Neural cell (in vitro differentiated cells): ENCODE measurements at regions not wholly inside any gene's neighbourhood (a gene's known extent, or its start where the extent isn't known, plus 50 kb on each side); places are given as distances from the start of the nearest gene placed in this dataset.
"Not testable (repeated sequence)": the region's sequence is repeated elsewhere in the genome, so short reads cannot be mapped to it uniquely, and the experiment has no call there.

Source experiments
- EZH2 ChIP-seq: fragments of 200-600, 300-800 bp; shearing (Covaris generic), sonication (generic); IDR thresholded peaks from 2 replicates; pipeline ENCODE4 v1.6.1; 2014; ENCODE audit warnings: antibody characterized with exemption, low read length, borderline replicate concordance, mild to moderate bottlenecking; ENCODE audit not compliant: insufficient read depth, poor library complexity, severe bottlenecking
- MXI1 ChIP-seq: fragments of 450-650 bp; conservative IDR thresholded peaks from 2 replicates; pipeline ENCODE4 v1.6.1; 2014; ENCODE audit warnings: antibody characterized with exemption, mild to moderate bottlenecking; ENCODE audit not compliant: poor library complexity, severe bottlenecking
- POLR2AphosphoS5 ChIP-seq: IDR thresholded peaks from 2 replicates; pipeline ENCODE4 v1.6.1; 2012
- SMC3 ChIP-seq: fragments of 450-650 bp; conservative IDR thresholded peaks from 2 replicates; pipeline ENCODE4 v1.6.1; 2014; ENCODE audit warnings: antibody characterized with exemption, mild to moderate bottlenecking, moderate library complexity; ENCODE audit not compliant: poor library complexity
- TF ChIP-seq, protein P1 (sequence below): fragments of 450-650 bp; IDR thresholded peaks from 2 replicates; pipeline ENCODE4 v1.5.1; 2014; ENCODE audit warnings: antibody characterized with exemption, mild to moderate bottlenecking, moderate library complexity; ENCODE audit not compliant: poor library complexity, severe bottlenecking
- TF ChIP-seq, protein P2 (sequence below): IDR thresholded peaks from 2 replicates; pipeline ENCODE4 v1.6.1; 2012; ENCODE audit warnings: borderline replicate concordance

DNA sequence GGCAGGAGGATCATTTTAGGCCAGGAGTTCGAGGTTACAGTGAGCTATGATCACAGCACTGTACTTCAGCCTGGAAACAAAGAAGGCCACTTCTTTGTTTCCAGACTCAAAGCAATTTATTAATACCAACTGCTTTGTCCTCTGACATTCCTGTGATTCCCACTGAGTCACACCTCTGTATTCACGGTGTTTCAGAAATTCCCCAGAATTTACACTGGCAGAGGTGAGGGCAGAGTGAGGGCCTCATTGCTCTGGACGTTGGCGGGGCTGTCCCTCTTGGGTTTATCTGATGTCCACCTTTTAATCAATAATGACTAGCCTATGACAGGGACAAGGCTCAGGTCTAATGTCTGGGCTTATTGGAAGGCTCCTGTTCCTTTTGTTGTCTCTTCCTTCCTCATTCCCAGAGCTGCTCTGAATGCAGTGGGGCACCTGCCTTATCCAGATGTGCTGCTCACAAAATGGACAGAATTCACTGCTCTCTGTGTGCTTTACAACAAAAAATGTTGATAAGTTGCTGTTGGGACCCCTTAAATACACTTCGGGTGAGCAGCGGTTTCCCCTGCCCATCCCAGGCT lies 160.1 kb downstream of the BCL2L11 start:
- not testable (repeated sequence) for TF ChIP-seq EZH2, POLR2AphosphoS5, MXI1, SMC3
- TF ChIP-seq, protein P1, sequence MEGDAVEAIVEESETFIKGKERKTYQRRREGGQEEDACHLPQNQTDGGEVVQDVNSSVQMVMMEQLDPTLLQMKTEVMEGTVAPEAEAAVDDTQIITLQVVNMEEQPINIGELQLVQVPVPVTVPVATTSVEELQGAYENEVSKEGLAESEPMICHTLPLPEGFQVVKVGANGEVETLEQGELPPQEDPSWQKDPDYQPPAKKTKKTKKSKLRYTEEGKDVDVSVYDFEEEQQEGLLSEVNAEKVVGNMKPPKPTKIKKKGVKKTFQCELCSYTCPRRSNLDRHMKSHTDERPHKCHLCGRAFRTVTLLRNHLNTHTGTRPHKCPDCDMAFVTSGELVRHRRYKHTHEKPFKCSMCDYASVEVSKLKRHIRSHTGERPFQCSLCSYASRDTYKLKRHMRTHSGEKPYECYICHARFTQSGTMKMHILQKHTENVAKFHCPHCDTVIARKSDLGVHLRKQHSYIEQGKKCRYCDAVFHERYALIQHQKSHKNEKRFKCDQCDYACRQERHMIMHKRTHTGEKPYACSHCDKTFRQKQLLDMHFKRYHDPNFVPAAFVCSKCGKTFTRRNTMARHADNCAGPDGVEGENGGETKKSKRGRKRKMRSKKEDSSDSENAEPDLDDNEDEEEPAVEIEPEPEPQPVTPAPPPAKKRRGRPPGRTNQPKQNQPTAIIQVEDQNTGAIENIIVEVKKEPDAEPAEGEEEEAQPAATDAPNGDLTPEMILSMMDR, result not testable (repeated sequence)
- TF ChIP-seq, protein P2, sequence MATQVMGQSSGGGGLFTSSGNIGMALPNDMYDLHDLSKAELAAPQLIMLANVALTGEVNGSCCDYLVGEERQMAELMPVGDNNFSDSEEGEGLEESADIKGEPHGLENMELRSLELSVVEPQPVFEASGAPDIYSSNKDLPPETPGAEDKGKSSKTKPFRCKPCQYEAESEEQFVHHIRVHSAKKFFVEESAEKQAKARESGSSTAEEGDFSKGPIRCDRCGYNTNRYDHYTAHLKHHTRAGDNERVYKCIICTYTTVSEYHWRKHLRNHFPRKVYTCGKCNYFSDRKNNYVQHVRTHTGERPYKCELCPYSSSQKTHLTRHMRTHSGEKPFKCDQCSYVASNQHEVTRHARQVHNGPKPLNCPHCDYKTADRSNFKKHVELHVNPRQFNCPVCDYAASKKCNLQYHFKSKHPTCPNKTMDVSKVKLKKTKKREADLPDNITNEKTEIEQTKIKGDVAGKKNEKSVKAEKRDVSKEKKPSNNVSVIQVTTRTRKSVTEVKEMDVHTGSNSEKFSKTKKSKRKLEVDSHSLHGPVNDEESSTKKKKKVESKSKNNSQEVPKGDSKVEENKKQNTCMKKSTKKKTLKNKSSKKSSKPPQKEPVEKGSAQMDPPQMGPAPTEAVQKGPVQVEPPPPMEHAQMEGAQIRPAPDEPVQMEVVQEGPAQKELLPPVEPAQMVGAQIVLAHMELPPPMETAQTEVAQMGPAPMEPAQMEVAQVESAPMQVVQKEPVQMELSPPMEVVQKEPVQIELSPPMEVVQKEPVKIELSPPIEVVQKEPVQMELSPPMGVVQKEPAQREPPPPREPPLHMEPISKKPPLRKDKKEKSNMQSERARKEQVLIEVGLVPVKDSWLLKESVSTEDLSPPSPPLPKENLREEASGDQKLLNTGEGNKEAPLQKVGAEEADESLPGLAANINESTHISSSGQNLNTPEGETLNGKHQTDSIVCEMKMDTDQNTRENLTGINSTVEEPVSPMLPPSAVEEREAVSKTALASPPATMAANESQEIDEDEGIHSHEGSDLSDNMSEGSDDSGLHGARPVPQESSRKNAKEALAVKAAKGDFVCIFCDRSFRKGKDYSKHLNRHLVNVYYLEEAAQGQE, result not testable (repeated sequence)
